ENCODE measurements at regions not wholly inside any gene's neighbourhood (a gene's known extent, or its start where the extent isn't known, plus 50 kb on each side); places are given as distances from the start of the nearest gene placed in this dataset.

DNA sequence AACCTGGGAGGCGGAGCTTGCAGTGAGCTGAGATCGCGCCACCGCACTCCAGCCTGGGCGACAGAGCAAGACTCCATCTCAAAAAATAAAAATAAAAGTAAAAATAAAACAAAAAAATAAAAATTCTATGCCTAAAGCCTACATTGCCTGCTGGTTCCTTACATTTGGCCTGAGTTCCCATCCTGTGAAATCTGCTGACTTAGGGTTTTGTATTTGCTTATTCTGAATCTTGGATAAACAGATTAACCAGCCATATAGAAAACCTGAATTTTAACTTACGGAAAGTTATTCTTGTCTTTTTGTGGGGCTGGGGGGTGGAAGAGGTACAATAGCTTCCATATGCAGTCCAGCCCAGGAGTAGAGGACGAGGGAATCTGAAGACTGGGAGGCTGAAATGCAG lies 73.7 kb upstream of the UMPS start:
- H2AFZ ChIP-seq (ENCODE audit: low read length) = no peak overlapping the region
- WGBS, 2 donors (ENCODE audit: extremely low coverage in 2 of 2, insufficient read length in 2 of 2, insufficient replicate concordance in 1 of 2) = no CpG with 5 or more reads among the region's 7 CpGs

GRCh38 chr3:124657138-124657537 lies 73.1 kb upstream of the UMPS start:
- WGBS, 2 donors (ENCODE audit: extremely low coverage in 2 of 2, insufficient read length in 2 of 2, insufficient replicate concordance in 1 of 2) = no CpG with 5 or more reads among the region's 4 CpGs
- H2AK5ac ChIP-seq (ENCODE audit: low read depth, low read length) = no peak overlapping the region
- H3K27me3 ChIP-seq (ENCODE audit: control insufficient read depth in 3 of 3, insufficient read depth in 3 of 3, low read depth in 1 of 3, low read length in 3 of 3) = no peaks in the 10 kb centered on the region

More for the DNA sequence above, 73.7 kb upstream of the UMPS start:
- Histone ChIP-seq H3K36me3 (replicated peaks in 1 of 2; ENCODE audit: control insufficient read depth in 2 of 2, insufficient read depth in 2 of 2, low read length in 2 of 2) (peaks cover 0 to 45% of the 10 kb centered on the region in 2 donors), H4K91ac (ENCODE audit: low read depth, low read length, poor library complexity) (no peak overlapping the region), H3K4me3 (ENCODE audit: low read length in 2 of 2) (no peak overlapping the region), H3K4ac (ENCODE audit: low read length) (no peak overlapping the region), H3K4me1 (ENCODE audit: control insufficient read depth in 2 of 2, insufficient read depth in 1 of 2, low read depth in 1 of 2, low read length in 2 of 2) (peaks cover 0 to 2% of the 10 kb centered on the region in 2 donors), H2BK12ac (ENCODE audit: low read length) (no peak overlapping the region), H2BK15ac (ENCODE audit: low read length) (no peak overlapping the region), H3K9ac (ENCODE audit: low read depth, low read length, poor library complexity) (no peak overlapping the region), H3K9me3 (replicated peaks in 1 of 2; ENCODE audit: control insufficient read depth in 2 of 2, insufficient read depth in 1 of 2, low read depth in 1 of 2, low read length in 2 of 2) (no peaks in the 10 kb centered on the region), H2BK120ac (ENCODE audit: low read depth, low read length) (no peak overlapping the region), H3K14ac (ENCODE audit: low read length) (no peak overlapping the region), H3K18ac (ENCODE audit: low read length) (no peak overlapping the region), H2AK5ac (ENCODE audit: low read depth, low read length) (no peak overlapping the region), H3K23ac (ENCODE audit: low read depth, low read length, poor library complexity) (no peak overlapping the region), H4K8ac (ENCODE audit: low read depth, low read length) (no peak overlapping the region), H2BK5ac (ENCODE audit: low read length) (no peak overlapping the region), H3K27ac (replicated peaks; ENCODE audit: low read length) (no peak overlapping the region), H3K27me3 (ENCODE audit: control insufficient read depth in 3 of 3, insufficient read depth in 3 of 3, low read depth in 1 of 3, low read length in 3 of 3) (no peaks in the 10 kb centered on the region), H3K79me1 (ENCODE audit: low read depth, low read length) (no peaks in the 10 kb centered on the region), H3K4me2 (ENCODE audit: insufficient read depth, low read length, poor library complexity, severe bottlenecking) (no peak overlapping the region)
- DNase-seq (ENCODE audit: low spot score) = no peak

GRCh38 chr3:124658270-124658669 lies 72.0 kb upstream of the UMPS start:
- no peak overlapping the region for H3K4me2 ChIP-seq (ENCODE audit: insufficient read depth, low read length, poor library complexity, severe bottlenecking)
- no peak overlapping the region for H2AK5ac ChIP-seq (ENCODE audit: low read depth, low read length)
- peaks cover 1 to 41% of the 10 kb centered on the region in 2 donors for H3K36me3 ChIP-seq (replicated peaks in 1 of 2; ENCODE audit: control insufficient read depth in 2 of 2, insufficient read depth in 2 of 2, low read length in 2 of 2)
- H3K9me3 ChIP-seq (replicated peaks in 1 of 2; ENCODE audit: control insufficient read depth in 2 of 2, insufficient read depth in 1 of 2, low read depth in 1 of 2, low read length in 2 of 2) = no peaks in the 10 kb centered on the region
- no peak overlapping the region for H2BK15ac ChIP-seq (ENCODE audit: low read length)
- no peak overlapping the region for H4K8ac ChIP-seq (ENCODE audit: low read depth, low read length)
- H3K79me1 ChIP-seq (ENCODE audit: low read depth, low read length) = no peaks in the 10 kb centered on the region
- H2AFZ ChIP-seq (ENCODE audit: low read length) = no peak overlapping the region
- no CpG with 5 or more reads among the region's 12 CpGs for WGBS, 2 donors (ENCODE audit: extremely low coverage in 2 of 2, insufficient read length in 2 of 2, insufficient replicate concordance in 1 of 2)
- no peak overlapping the region for H3K27ac ChIP-seq (replicated peaks; ENCODE audit: low read length)
- H3K9ac ChIP-seq (ENCODE audit: low read depth, low read length, poor library complexity) = no peak overlapping the region
- no peaks in the 10 kb centered on the region for H3K27me3 ChIP-seq (ENCODE audit: control insufficient read depth in 3 of 3, insufficient read depth in 3 of 3, low read depth in 1 of 3, low read length in 3 of 3)
- H3K4me3 ChIP-seq (ENCODE audit: low read length in 2 of 2) = no peak overlapping the region
- no peak for DNase-seq (ENCODE audit: low spot score)
- H3K4ac ChIP-seq (ENCODE audit: low read length) = no peak overlapping the region
- no peak overlapping the region for H2BK12ac ChIP-seq (ENCODE audit: low read length)
- H4K91ac ChIP-seq (ENCODE audit: low read depth, low read length, poor library complexity) = no peak overlapping the region
- peaks cover 0 to 5% of the 10 kb centered on the region in 2 donors for H3K4me1 ChIP-seq (ENCODE audit: control insufficient read depth in 2 of 2, insufficient read depth in 1 of 2, low read depth in 1 of 2, low read length in 2 of 2)
- no peak overlapping the region for H2BK120ac ChIP-seq (ENCODE audit: low read depth, low read length)
- H3K23ac ChIP-seq (ENCODE audit: low read depth, low read length, poor library complexity) = no peak overlapping the region
- no peak overlapping the region for H3K18ac ChIP-seq (ENCODE audit: low read length)
- H2BK5ac ChIP-seq (ENCODE audit: low read length) = no peak overlapping the region
- no peak overlapping the region for H3K14ac ChIP-seq (ENCODE audit: low read length)

More at GRCh38 chr3:124657138-124657537, 73.1 kb upstream of the UMPS start:
- no peak overlapping the region for H3K4ac ChIP-seq (ENCODE audit: low read length)
- H2BK5ac ChIP-seq (ENCODE audit: low read length) = no peak overlapping the region
- no peak for DNase-seq (ENCODE audit: low spot score)
- no peak overlapping the region for H2AFZ ChIP-seq (ENCODE audit: low read length)
- H3K4me3 ChIP-seq (ENCODE audit: low read length in 2 of 2) = no peak overlapping the region
- H2BK120ac ChIP-seq (ENCODE audit: low read depth, low read length) = no peak overlapping the region
- no peak overlapping the region for H4K91ac ChIP-seq (ENCODE audit: low read depth, low read length, poor library complexity)
- H3K9me3 ChIP-seq (replicated peaks in 1 of 2; ENCODE audit: control insufficient read depth in 2 of 2, insufficient read depth in 1 of 2, low read depth in 1 of 2, low read length in 2 of 2) = no peaks in the 10 kb centered on the region
- no peak overlapping the region for H3K14ac ChIP-seq (ENCODE audit: low read length)
- no peak overlapping the region for H3K23ac ChIP-seq (ENCODE audit: low read depth, low read length, poor library complexity)
- H3K4me2 ChIP-seq (ENCODE audit: insufficient read depth, low read length, poor library complexity, severe bottlenecking) = no peak overlapping the region
- H3K36me3 ChIP-seq (replicated peaks in 1 of 2; ENCODE audit: control insufficient read depth in 2 of 2, insufficient read depth in 2 of 2, low read length in 2 of 2) = peaks cover 1 to 42% of the 10 kb centered on the region in 2 donors
- H3K27ac ChIP-seq (replicated peaks; ENCODE audit: low read length) = no peak overlapping the region
- no peak overlapping the region for H2BK15ac ChIP-seq (ENCODE audit: low read length)
- H3K4me1 ChIP-seq (ENCODE audit: control insufficient read depth in 2 of 2, insufficient read depth in 1 of 2, low read depth in 1 of 2, low read length in 2 of 2) = peaks cover 0 to 5% of the 10 kb centered on the region in 2 donors
- H3K18ac ChIP-seq (ENCODE audit: low read length) = no peak overlapping the region
- H3K79me1 ChIP-seq (ENCODE audit: low read depth, low read length) = no peaks in the 10 kb centered on the region
- H2BK12ac ChIP-seq (ENCODE audit: low read length) = no peak overlapping the region
- no peak overlapping the region for H4K8ac ChIP-seq (ENCODE audit: low read depth, low read length)
- H3K9ac ChIP-seq (ENCODE audit: low read depth, low read length, poor library complexity) = no peak overlapping the region

GRCh38 chr3:124659175-124659574 lies 71.1 kb upstream of the UMPS start:
- H2AFZ ChIP-seq (ENCODE audit: low read length) = no peak overlapping the region
- no CpG with 5 or more reads among the region's 1 CpG for WGBS, 2 donors (ENCODE audit: extremely low coverage in 2 of 2, insufficient read length in 2 of 2, insufficient replicate concordance in 1 of 2)
- no peaks in the 10 kb centered on the region for H3K9me3 ChIP-seq (replicated peaks in 1 of 2; ENCODE audit: control insufficient read depth in 2 of 2, insufficient read depth in 1 of 2, low read depth in 1 of 2, low read length in 2 of 2)
- H3K23ac ChIP-seq (ENCODE audit: low read depth, low read length, poor library complexity) = no peak overlapping the region
- H3K79me1 ChIP-seq (ENCODE audit: low read depth, low read length) = no peaks in the 10 kb centered on the region
- no peak overlapping the region for H3K4me2 ChIP-seq (ENCODE audit: insufficient read depth, low read length, poor library complexity, severe bottlenecking)
- no peak overlapping the region for H4K91ac ChIP-seq (ENCODE audit: low read depth, low read length, poor library complexity)
- no peak overlapping the region for H3K27ac ChIP-seq (replicated peaks; ENCODE audit: low read length)
- no peak overlapping the region for H3K14ac ChIP-seq (ENCODE audit: low read length)
- no peak overlapping the region for H3K18ac ChIP-seq (ENCODE audit: low read length)
- H2AK5ac ChIP-seq (ENCODE audit: low read depth, low read length) = no peak overlapping the region
- no peak overlapping the region for H4K8ac ChIP-seq (ENCODE audit: low read depth, low read length)
- no peak overlapping the region for H2BK120ac ChIP-seq (ENCODE audit: low read depth, low read length)
- peaks cover 0 to 5% of the 10 kb centered on the region in 2 donors for H3K4me1 ChIP-seq (ENCODE audit: control insufficient read depth in 2 of 2, insufficient read depth in 1 of 2, low read depth in 1 of 2, low read length in 2 of 2)
- no peak overlapping the region for H3K9ac ChIP-seq (ENCODE audit: low read depth, low read length, poor library complexity)
- H2BK12ac ChIP-seq (ENCODE audit: low read length) = no peak overlapping the region
- no peak overlapping the region for H3K4ac ChIP-seq (ENCODE audit: low read length)
- no peaks in the 10 kb centered on the region for H3K27me3 ChIP-seq (ENCODE audit: control insufficient read depth in 3 of 3, insufficient read depth in 3 of 3, low read depth in 1 of 3, low read length in 3 of 3)
- H2BK15ac ChIP-seq (ENCODE audit: low read length) = no peak overlapping the region
- H3K36me3 ChIP-seq (replicated peaks in 1 of 2; ENCODE audit: control insufficient read depth in 2 of 2, insufficient read depth in 2 of 2, low read length in 2 of 2) = peaks cover 1 to 41% of the 10 kb centered on the region in 2 donors
- no peak overlapping the region for H3K4me3 ChIP-seq (ENCODE audit: low read length in 2 of 2)
- DNase-seq (ENCODE audit: low spot score) = no peak
- H2BK5ac ChIP-seq (ENCODE audit: low read length) = no peak overlapping the region

All from neuronal stem cell (in vitro differentiated cells).